NCI-H69 (cell line): ENCODE measurements at regions not wholly inside any gene's neighbourhood (a gene's known extent, or its start where the extent isn't known, plus 50 kb on each side); places are given as distances from the start of the nearest gene placed in this dataset.

Source experiments
- DNase-seq: peaks from one replicate; lab custom pipeline; 2025; lab: John Stamatoyannopoulos, UW

DNA sequence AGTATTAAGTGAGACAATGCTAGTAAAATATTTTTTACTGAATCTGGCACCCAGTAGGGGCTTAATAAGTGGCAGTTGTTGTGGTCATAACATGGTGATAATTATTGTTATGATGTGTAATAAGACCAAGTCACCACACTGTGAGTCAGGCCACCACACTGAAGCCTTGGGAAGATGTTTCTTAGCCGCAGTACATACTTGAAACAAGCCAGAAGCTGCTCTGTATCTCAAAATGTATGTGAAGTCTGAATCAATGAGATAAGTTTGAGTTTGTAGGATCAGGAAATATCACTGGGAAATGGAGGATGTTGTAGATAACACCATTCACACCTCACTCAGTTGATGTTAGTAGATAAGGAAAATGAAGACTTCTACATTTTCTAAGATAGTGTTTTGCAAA lies 51.3 kb upstream of the PTPN3 start:
- DNase-seq, result no peak

DNA sequence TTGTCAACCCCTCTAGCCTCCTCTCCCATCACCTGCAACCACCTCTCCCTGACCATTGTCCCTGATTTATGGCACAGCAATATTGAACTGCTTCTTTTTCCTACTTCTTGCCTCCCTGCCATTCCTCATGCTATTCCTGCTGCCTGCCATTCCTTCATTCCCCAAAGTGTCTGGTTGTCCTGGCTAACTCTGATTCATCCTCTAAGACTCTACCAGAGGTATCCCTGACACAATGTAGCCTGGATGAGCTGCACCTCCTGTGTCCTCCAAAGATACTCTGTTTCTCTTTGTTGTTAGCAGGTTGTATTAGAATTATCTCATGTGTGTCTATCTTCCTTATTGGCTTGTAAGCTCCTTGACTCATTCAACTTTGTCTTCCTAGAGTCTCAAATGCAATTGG lies 53.5 kb upstream of the PTPN3 start:
- DNase-seq, result no peak

DNA sequence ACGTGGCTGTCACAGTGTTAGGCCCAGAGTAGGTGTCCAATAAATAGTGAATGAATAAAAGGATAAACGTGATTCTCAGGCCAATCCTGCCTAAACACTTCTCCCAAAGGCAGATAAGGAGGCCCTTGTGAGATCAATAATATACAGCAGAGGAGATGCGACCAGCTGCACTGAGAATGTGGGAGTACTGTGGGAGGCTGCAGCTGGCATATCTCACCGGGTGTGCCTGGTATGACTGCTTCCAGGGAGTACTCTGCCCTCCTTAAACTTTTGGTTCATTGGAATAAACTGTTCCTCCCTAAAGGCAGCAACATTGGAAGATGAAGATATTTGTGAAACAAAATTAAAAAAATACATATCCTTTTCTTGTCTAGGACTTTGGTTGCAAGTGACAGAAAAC lies 57.1 kb upstream of the PTPN3 start:
- DNase-seq, result no peak

DNA sequence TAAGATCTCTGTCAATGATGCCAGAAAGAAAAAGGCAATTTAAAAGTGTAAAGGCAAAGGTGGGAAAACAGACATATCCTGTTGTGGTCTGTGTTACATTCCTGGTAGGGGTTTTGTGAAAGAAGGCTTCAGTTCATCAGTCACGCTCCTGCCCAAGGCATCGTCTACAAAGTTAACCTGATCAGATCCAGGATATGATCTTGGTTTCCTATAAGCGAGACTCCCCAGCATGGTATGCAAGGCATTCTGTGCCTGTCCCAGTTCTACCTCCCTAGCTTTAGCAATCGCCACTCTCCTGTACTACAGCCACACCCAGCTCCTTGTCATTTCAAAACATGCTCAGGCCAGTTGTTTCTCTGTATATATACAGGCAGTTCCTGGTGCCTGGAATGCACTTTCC lies 58.0 kb upstream of the PTPN3 start:
- DNase-seq, result no peak

DNA sequence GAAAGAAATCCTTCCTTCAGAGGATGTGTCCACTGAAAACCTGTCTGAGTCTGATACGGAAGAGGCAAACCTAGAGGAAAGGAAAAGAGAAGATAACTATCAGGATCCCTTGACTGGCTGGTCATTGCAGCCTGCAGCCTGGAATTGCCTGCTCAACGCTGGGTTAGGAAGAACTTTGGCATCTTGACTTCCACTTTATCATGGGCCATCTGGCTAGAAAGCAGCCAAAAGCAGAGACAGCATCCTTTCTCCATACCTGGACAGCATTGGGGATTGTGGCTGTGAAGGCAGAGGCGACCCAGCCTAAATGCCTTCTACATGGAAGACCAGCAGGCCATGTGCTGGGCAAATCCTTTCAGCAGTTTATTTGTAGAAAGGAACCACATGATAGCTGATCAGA lies 58.7 kb upstream of the PTPN3 start:
- DNase-seq, result no peak

DNA sequence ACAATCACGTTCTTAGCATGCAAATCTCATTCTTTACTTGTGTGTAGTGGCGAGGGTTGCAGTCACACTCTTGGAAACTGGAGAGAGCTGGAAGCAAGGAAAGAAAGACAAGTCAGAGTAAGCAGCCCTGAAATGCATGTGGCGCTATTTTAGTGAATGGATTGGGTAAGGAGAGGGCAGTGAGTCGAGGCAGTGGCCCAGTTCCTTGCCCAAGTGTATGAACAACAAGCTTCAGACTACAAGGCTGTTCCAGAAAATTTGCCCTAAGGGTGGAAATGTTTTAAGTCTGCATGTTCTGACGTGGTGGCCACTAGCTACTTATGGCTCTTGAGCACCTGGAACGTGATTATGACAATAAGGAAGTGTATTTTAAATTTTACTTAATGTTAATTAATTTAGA lies 59.4 kb upstream of the PTPN3 start:
- DNase-seq, result no peak

DNA sequence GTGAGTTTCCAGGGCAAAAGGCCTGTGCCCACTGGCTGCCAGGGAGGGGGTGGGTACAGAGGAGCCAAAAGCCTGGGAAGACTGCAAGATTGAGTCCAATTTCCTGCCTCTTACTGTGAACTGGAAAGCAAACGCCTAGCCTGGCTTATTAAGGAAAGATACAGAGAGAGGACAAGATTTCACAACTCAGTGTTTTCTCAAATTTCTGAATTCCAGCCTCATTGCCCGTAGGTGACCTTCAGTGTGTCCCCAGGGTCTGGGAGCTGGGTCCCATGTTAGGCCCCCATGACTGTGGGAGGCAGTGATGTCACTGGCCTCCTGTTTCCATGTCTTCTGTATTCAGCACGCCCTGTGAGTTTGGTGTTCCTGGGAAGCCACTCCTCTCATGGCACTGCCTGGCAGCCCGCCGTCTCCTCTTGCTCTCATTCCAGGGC lies 60.6 kb upstream of the PTPN3 start:
- DNase-seq, result no peak

DNA sequence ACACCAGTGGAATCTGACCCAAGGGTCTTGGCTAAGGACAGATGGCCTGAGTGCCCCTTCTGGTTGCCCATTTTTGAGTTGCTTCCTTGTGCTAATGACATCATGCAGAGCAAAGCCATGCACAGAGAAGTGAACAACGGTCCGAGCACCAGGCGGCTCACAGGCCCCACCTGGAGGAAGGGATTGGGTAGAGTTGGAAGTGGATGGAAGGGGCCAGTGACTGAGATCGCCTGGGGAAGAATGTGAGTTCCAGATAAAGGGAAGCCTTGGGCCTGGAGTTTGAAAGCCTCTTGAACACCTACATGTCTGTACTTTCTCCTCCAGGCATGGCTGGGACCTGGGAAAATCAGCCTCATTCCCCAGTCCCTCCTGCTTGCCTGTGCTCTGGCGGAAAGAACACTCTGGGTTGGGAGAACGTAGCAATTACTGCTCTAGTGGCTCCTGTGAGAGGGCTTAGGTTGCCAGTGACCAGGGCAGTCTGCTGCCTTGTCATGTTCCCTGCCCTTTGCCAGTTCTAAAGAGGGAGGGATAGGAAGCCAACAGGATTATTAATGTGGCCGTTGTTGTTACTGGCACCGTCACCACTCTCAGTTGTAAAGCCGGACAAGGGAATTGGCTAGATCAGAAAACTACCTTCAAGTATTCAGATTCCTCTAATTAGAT lies 62.5 kb upstream of the PTPN3 start:
- DNase-seq, result peak; percentile 52

DNA sequence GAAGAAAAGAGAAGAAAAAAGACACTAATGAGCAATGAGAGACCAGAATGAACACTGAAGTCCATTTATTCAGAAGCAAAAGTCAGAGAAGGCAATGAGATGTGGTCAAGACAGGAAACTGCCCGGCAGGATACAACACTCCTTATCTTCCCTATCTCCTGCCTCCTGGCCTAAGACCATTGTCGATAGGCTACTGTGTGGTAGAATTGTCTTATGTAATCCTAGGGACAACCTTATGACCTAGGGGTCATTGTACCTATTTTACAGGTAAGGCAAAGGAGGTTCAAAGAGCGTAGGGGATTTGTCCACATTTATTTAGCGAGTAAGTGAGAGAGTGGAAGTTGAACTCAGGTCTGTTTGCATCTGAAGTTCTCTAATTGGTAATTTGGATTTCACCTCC lies 63.0 kb upstream of the PTPN3 start:
- no peak for DNase-seq

DNA sequence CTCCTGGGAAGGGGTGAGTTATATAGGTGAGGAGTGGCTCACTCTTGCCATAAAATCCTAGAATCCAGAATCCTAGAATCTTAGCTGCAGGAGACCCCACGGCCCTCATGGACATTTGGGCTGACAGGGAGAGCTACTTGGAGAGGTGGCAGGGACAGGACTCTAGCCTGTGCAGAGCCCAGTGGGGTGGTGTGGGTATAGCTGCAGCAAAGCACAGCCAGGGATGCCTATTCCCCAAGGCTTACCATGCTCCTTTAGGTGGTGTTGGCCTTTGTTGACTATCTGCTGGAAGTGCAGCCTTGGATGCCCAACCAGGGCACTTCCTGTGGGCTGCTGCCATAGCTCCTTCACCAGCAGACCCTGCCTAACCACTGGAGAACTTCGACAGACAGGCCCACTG lies 70.0 kb upstream of the PTPN3 start:
- DNase-seq, result peak; percentile 57

DNA sequence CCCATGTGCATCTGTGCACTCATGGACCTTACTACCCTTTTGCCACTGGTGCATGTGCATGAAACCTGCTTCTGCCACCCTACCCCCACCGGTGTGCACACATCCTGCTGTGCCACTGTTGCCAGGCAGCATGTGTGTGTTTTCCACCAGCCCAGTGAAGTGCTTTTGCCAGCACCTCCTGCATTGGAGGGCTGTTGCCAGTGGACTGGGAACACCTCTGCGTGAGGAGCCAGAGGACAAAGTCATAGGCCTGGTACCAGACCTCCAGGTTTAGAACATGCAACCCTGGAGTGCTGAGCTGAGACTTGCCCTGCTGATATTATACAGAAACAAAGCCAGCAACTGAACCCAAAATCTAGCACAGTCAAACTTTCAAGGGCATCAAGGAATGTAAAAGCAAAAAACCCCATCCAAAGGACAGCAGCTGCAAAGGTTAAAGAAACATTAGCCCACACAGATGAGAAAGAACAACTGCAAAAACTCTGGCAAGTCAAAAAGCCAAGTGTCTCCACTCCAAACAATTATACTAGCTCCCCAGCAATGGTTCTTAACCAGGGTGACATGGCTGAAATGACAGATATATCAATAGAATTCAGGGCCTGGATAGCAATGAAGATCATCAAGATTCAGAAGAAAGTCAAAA lies 70.6 kb upstream of the PTPN3 start:
- DNase-seq, result peak; percentile 58

DNA sequence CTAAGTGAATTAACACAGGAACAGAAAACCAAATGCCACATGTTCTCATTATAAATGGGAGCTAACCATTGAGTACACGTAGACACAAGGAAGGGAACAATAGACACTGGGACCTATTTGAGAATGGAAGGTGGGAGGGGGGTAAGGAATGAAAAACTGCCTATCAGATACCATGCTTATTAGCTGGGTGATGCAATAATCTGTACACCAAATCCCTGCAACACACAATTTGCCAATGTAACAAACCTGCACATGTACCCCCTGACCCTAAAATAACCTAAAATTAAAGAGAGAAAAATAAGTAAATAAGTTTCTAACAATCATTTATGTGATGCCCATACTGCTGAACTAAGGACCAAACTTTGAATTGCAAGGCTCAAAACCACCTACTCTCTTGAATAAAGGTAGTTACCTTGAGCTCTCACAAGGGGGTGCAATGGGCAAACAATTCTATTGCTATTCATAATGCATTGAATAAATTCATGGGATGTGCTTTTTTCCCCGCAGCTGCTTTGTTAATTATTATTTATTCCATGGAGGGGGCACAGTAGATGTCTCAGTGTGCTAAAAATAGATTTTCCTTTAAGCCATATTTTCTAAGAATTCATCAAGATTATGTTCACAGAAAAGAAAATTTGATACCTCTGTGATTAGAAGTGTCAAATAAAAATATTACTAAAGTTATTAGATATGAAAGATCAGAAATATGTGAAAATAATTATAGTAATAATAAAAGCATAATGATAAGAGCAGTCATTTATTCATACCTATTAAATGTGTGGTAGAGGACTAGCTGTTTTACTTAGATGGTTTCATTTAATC lies 76.2 kb upstream of the PTPN3 start:
- DNase-seq, result peak; percentile 90

DNA sequence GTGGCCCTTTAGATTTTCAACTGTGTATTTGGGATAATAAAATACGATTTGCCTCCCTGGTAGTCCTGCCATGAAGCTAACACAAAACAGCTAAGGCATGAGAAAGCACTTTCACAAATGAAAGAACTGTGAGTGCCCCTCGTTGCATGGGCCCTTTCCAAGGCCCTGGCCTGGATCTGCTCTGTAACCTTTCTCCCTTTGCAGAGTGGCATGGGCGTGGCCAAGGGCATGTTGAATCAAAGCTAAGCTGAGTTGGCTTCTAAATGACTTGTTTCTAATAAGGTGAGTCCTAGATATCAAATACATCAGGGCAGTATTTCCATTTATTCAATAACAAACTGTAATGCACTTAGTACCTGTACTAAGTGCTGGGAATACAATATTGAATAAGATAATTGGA lies 78.7 kb upstream of the PTPN3 start:
- DNase-seq, result no peak

DNA sequence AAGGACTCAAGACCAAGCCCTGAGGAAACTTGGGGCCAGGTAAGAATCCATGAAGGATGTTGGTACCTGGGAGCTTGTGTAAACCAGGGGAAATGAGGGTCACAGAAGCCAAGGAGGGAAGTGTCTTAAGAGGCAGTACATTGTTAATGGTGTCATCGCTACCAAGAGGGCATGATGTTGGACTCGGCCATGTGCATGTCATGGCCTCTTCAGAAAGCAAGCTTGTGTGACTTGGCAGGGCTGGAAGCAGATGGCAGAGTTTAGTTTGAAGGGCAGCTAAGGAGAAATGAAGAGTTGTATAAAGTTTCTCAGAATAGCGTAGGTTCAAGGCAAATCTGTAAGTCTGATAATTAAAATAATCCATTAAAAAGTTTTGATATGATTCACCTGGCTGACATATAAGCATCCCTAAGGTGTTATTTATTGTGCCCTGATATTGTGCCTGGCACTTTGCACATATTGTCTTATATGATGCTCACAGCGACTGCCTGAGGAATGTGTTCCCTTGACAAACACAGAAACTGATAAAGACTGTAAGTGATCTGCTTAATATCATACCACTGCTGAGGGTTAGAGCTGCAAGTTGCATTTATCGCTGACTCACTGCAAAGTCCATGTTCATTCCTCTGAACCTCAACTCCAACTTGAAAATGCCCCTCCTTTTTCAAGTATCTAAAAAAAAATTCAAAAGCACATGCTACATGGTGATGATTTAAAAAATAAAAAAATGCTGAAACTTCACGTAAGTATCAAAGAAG lies 81.3 kb upstream of the PTPN3 start:
- no peak for DNase-seq

DNA sequence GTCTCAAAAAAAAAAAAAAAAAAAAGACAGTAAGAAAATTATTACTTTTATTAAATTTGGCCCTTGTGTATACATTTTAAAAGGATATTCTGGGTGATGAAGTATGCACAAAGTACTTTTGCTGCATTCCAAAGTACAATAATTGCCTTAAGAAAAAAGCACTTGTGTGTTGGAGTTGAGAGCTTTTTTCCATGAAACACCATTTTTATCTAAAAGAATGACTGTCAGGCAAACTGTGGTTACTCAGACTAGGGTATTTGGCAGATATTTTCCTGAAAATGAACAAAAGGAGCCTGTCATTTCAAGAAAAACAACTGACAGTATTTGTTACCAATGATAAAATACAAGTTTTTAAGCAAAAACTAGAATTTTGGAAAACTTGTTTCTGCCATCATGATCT lies 84.3 kb upstream of the PTPN3 start:
- DNase-seq, result no peak

DNA sequence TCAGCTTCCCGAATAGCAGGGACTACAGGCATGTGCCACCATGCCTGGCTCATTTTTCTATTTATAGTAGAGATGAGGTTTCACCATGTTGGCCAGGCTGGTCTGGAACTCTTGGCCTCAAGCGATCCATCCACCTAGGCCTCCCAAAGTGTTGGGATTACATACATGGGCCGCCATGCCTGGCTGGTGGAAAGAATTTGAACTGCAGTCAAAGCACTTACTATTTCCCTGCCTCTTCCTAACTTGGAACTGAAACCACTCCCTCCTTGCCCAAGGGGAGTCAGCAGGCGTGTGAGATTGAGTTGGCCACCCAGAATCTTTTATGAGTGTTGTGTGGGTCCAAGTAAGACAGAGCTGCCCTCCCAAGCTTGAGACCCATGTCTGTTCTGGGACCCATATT lies 86.1 kb upstream of the PTPN3 start:
- no peak for DNase-seq

DNA sequence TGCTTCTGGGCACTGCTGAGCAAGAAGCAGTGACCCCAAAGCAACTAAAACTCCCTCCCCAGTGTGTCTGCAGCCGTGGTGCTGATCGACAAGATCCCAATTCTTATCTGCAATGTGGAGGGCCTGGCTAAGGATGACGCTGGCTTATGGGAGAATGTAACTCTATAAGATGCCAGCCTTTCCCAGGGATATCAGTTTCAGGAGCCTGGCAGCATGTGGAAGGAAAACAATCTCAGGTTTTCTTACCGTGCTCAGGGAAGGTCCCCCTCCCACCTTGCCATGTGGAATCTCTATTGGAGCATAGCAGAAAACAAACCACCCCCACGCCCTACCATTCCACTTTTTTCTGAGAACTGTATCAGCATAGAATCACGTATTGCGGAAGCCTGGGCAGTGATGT lies 87.7 kb upstream of the PTPN3 start:
- no peak for DNase-seq

DNA sequence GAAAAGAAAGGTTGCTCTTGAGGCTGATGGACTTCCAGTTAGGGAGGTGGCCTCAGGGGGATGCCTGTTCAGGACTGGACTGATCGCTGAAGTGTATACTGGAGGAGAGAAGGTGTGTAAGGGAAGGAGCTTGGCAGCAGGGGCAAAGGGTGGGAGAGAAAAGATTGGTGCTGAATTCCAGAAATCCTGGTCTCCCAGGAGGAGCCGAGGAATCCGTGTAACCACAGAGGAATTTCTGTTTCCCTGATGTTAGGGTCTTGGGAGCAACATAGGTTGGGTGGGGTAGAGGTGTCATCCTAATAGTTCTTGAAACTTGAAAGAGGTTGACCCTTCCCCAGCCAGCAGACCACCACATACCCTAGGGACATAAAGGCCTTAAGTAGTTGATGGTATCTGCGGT lies 88.9 kb upstream of the PTPN3 start:
- no peak for DNase-seq

DNA sequence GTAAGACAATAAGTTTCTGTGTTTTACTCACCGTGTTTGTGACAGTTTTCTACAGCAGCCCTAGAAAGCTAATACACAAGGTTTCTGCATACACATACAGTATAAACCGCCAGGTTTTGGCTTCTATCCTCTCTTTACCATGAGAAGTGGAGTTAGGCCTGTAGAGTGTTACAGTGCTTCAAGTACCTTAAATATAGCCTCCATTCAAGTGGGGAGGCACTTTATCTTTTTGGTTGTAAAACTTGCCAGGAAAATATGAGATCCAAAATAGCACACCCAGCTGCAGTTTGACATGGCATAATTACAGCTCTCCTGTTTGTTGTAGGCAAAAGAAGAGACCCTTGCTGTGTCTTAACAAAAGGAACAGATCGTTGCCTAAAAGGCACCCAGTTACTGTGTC lies 90.3 kb upstream of the PTPN3 start:
- peak; percentile 97 for DNase-seq

DNA sequence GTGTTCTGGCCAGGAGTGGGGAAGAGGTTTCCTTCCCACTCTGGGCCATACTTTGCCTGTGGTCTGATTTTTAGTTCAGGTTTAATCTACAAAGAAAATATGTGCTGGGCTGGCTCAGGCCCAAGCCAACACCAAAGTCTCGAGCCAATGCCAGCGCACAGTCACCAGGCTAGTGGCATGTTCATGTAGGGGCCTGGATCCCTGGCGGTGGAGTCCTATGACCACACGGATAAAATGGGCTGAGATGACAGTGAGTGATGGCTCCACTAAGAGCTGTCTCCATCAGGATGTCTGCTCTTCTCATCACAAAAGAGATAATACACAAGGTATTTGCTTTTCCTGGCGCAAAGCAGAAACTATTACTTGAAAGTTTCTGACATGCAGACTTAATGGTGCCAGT lies 92.9 kb upstream of the PTPN3 start:
- DNase-seq, result peak; percentile 50

DNA sequence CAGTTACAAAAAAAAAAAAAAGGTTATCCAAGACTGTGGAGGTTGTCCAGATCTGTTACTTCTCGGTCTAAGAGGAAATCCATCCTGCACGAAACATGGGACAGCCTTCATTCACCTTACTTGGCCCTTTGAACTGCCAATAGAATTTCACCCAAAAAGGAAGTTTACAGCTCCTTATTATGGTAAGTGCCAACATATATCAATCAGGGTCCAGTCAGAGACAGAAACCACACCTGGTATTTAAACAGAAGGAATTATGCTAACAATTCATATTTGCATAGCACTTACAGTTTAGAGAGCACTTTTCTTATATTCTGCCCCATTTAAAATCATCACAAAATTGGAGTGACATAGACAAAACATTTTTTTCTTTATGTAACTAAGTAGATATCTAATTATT lies 93.6 kb upstream of the PTPN3 start:
- DNase-seq, result peak; percentile 71

DNA sequence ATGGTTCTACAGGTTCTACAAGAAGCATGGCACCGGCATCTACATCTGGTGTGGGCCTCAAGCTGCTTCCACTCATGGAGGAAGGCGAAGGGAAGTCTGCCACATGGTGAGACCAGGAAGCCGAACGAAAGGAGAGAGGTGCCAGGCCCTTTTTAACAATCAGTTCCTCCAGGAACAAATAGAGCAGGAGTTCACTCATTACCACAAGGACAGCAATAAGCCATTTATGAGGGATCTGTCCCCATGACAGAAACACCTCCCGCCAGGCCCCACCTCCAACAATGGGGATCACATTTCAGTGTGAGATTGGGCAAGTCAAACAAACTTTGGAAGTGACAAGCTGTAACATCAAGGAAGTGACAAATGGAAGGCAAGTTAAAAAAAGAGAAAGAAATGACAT lies 95.5 kb upstream of the PTPN3 start:
- peak; percentile 64 for DNase-seq

DNA sequence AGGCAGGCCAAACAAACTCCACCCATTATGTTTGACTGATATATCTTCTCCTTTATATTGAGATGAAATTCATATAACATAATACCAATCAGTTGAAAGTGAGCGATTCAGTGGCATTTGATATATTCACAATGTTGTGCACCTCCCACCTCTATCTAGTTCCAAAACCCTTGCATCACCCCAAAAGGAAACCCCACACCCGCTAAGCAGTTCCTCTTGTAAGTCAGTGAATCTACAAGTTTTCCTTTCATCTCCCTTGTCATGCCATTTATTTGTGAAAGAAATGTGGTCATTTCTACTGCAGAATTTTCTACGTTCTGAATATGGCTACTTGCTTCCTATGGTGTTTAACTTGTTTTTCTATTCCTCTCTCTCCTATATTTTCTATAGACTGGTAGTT lies 99.4 kb upstream of the PTPN3 start:
- no peak for DNase-seq
